GM12892 (cell line): ENCODE measurements at regions not wholly inside any gene's neighbourhood (a gene's known extent, or its start where the extent isn't known, plus 50 kb on each side); places are given as distances from the start of the nearest gene placed in this dataset.

Experiments used
- POLR2A ChIP-seq: IDR thresholded peaks from 2 replicates; pipeline ENCODE4 v1.6.1; 2011; ENCODE audit warnings: low read depth, low read length, control low read depth
- TAF1 ChIP-seq: IDR thresholded peaks from 2 replicates; pipeline ENCODE4 v1.6.1; 2011; ENCODE audit warnings: low read depth, mild to moderate bottlenecking, control low read depth, low read length, borderline replicate concordance

DNA sequence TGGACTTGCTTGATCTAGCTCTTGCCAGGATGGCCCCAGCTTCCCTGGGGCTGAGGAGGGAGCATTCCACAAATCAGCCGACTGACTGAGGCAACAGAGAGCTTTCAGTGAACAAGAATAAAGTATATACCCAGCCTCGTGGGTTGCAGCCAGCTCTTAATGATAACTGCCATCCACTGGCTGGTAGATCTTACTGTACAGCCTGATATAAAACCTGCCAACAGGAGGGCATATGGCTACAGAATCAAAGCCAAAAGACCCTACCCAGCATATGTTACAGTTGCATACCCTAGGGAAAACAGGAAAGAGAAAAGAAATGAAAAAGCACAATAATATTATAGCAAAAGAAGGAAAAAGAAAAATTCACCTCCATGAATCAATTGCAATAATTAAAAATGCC is 775.9 kb upstream of the KIF2B start:
- no peak for TF ChIP-seq POLR2A
- no peak for TF ChIP-seq TAF1
